GM12878 (cell line): ENCODE measurements at regions not wholly inside any gene's neighbourhood (a gene's known extent, or its start where the extent isn't known, plus 50 kb on each side); places are given as distances from the start of the nearest gene placed in this dataset.
A peak's percentile ranks its signal among the peaks of the same experiment; 100 is the strongest.
"Not testable (repeated sequence)": the region's sequence is repeated elsewhere in the genome, so short reads cannot be mapped to it uniquely, and the experiment has no call there.

Experiments used
- ATAC-seq: fragments of 200-7000 bp; cut with Tn5 transposase; 3 replicates; pipeline ENCODE4 v1.9.1; 2020; ENCODE audit warnings: mild to moderate bottlenecking, moderate library complexity
- BruUV-seq: library from RNA; stranded (reverse); fragments of 400-500 nt; replicated peaks from 2 replicates; lab custom pipeline; 2021; lab: Mats Ljungman, UMichigan
- CTCF ChIA-PET: fragments of 300-600 bp; sonication (Branson Sonifier 250); formaldehyde crosslinking; extraction: SDS; loops from one replicate; lab custom pipeline; 2021; ENCODE audit warnings: inconsistent platforms; lab: Yijun Ruan, JAX
- POLR2A ChIA-PET: fragments of 350-600 bp; formaldehyde crosslinking; extraction: SDS; loops from one replicate; lab custom pipeline; 2021; ENCODE audit warnings: inconsistent platforms; lab: Charles Lee
- RAD21 ChIA-PET: fragments of 300-600 bp; sonication (Branson Sonifier 250); formaldehyde crosslinking; loops from one replicate; lab custom pipeline; 2023; ENCODE audit warnings: antibody characterized with exemption; ENCODE audit not compliant: unreplicated experiment; lab: Charles Lee
- SMC1A ChIA-PET: fragments of 300-600 bp; sonication (Branson Sonifier 250); formaldehyde crosslinking; loops from one replicate; lab custom pipeline; 2023; ENCODE audit not compliant: unreplicated experiment, uncharacterized antibody; lab: Charles Lee
- DNase-seq: peaks from one replicate; pipeline ENCODE4 v3.0.0-alpha.2; 2011; ENCODE audit warnings: low read depth, low spot score
- FAIRE-seq: peaks from 3 replicates; lab custom pipeline; 2011; peaks lifted over from hg19 to GRCh38; lab: Jason Lieb, UNC
- H2AFZ ChIP-seq: 2 replicates; pipeline ENCODE4 v1.6.0; 2011; ENCODE audit warnings: low read depth, low read length, control low read depth; ENCODE audit not compliant: control insufficient read depth
- H3K27ac ChIP-seq: 2 replicates; pipeline ENCODE4 v1.5.1; 2011; ENCODE audit warnings: control low read depth; ENCODE audit not compliant: control insufficient read depth, insufficient read depth
- H3K27me3 ChIP-seq, 2 experiments: replicated peaks in 1 of 2; 2 replicates each; pipeline versions ENCODE4 v1.6.0 to v1.6.1; 2011; ENCODE audit warnings: low read length in 1 of 2; ENCODE audit not compliant: control insufficient read depth in 2 of 2, insufficient read depth in 2 of 2
- H3K36me3 ChIP-seq, 2 experiments: 2 replicates each; pipeline ENCODE4 v1.5.1; 2011; ENCODE audit warnings: low read length in 1 of 2; ENCODE audit not compliant: control insufficient read depth in 2 of 2, insufficient read depth in 2 of 2
- H3K4me1 ChIP-seq: 2 replicates; pipeline ENCODE4 v1.6.1; 2011; ENCODE audit warnings: mild to moderate bottlenecking, low read length, moderate library complexity, mixed read lengths; ENCODE audit not compliant: control insufficient read depth, insufficient read depth
- H3K4me2 ChIP-seq: 2 replicates; pipeline ENCODE4 v1.6.0; 2011; ENCODE audit warnings: control low read depth; ENCODE audit not compliant: control insufficient read depth, insufficient read depth
- H3K4me3 ChIP-seq: fragments of 200-600 bp; sonication (generic); 2 replicates; pipeline ENCODE4 v1.5.1; 2016
- H3K79me2 ChIP-seq: 2 replicates; pipeline ENCODE4 v1.6.0; 2011; ENCODE audit warnings: low read length; ENCODE audit not compliant: control insufficient read depth, insufficient read depth
- H3K9ac ChIP-seq: 2 replicates; pipeline ENCODE4 v1.8.0; 2011; ENCODE audit warnings: low read length, control low read depth, mixed read lengths; ENCODE audit not compliant: control insufficient read depth, insufficient read depth
- H3K9me3 ChIP-seq: replicated peaks from 3 replicates; pipeline ENCODE4 v1.5.1; 2011; ENCODE audit warnings: mild to moderate bottlenecking, low read length; ENCODE audit not compliant: control insufficient read depth, insufficient read depth
- H4K20me1 ChIP-seq: 2 replicates; pipeline ENCODE4 v1.6.0; 2011; ENCODE audit not compliant: control insufficient read depth, insufficient read depth
- WGBS: methylation state at CpG from one replicate; pipeline ENCODE4 v1.1.6; 2016; ENCODE audit warnings: low lambda C conversion rate; ENCODE audit not compliant: insufficient replicate concordance, insufficient coverage; ENCODE audit errors: missing lambda C conversion rate; 5-methylcytosine and 5-hydroxymethylcytosine counted together
- in situ Hi-C: fragments of 300-500 bp; cut with MboI; formaldehyde crosslinking; loops from 9 replicates; pipeline ENCODE4 v1.14.3; 2018; ENCODE audit warnings: mixed read lengths
- intact Hi-C: fragments of 100-400 bp; cut with micrococcal nuclease; formaldehyde crosslinking; loops from one replicate; pipeline ENCODE4 v1.14.2; 2022; ENCODE audit not compliant: unreplicated experiment

- H3K4me3 ChIP-seq, in situ Hi-C loops, H3K36me3 ChIP-seq, POLR2A ChIA-PET, H3K27me3 ChIP-seq, CTCF ChIA-PET, H4K20me1 ChIP-seq, RAD21 ChIA-PET, intact Hi-C loops, H3K4me2 ChIP-seq, H3K27ac ChIP-seq, H3K9ac ChIP-seq, H3K4me1 ChIP-seq, BruUV-seq, SMC1A ChIA-PET, ATAC-seq, H3K79me2 ChIP-seq, H3K9me3 ChIP-seq, DNase-seq, H2AFZ ChIP-seq: not testable (repeated sequence)
- peak; percentile 78 for FAIRE-seq
- 60% methylated on average over 3 of the region's 3 CpGs for WGBS
These were observed 180.6 kb upstream of the POMZP3 start for GRCh38 chr7:76807588-76808100.

GRCh38 chr7:76806460-76806859 is 179.4 kb upstream of the POMZP3 start:
- H4K20me1 ChIP-seq, RAD21 ChIA-PET, ATAC-seq, H3K27ac ChIP-seq, H3K27me3 ChIP-seq, DNase-seq, intact Hi-C loops, H3K36me3 ChIP-seq, H3K4me3 ChIP-seq, H3K9ac ChIP-seq, FAIRE-seq, H3K4me2 ChIP-seq, H2AFZ ChIP-seq, H3K79me2 ChIP-seq, H3K9me3 ChIP-seq, H3K4me1 ChIP-seq, SMC1A ChIA-PET, BruUV-seq, in situ Hi-C loops, CTCF ChIA-PET, POLR2A ChIA-PET: not testable (repeated sequence)

- FAIRE-seq, H3K4me3 ChIP-seq, H3K27me3 ChIP-seq, CTCF ChIA-PET, POLR2A ChIA-PET, RAD21 ChIA-PET, DNase-seq, H3K9ac ChIP-seq, H3K27ac ChIP-seq, H4K20me1 ChIP-seq, H3K4me2 ChIP-seq, H3K4me1 ChIP-seq, BruUV-seq, H2AFZ ChIP-seq, intact Hi-C loops, H3K36me3 ChIP-seq, in situ Hi-C loops, H3K9me3 ChIP-seq, ATAC-seq, SMC1A ChIA-PET, H3K79me2 ChIP-seq: not testable (repeated sequence)
- 71% methylated on average over 6 of the region's 6 CpGs for WGBS
These were observed 178.9 kb upstream of the POMZP3 start for GRCh38 chr7:76806010-76806409.

- H3K9ac ChIP-seq, CTCF ChIA-PET, H3K9me3 ChIP-seq, POLR2A ChIA-PET, H3K4me2 ChIP-seq, SMC1A ChIA-PET, RAD21 ChIA-PET, ATAC-seq, FAIRE-seq, BruUV-seq, H3K4me1 ChIP-seq, H3K27ac ChIP-seq, H2AFZ ChIP-seq, DNase-seq, H3K27me3 ChIP-seq, H3K4me3 ChIP-seq, in situ Hi-C loops, H3K79me2 ChIP-seq, intact Hi-C loops, H4K20me1 ChIP-seq, H3K36me3 ChIP-seq: not testable (repeated sequence)
- WGBS = 0% methylated on average over 1 of the region's 1 CpG
These were observed 178.2 kb upstream of the POMZP3 start for GRCh38 chr7:76805262-76805661.
